HG02973 (cell line): ENCODE measurements at regions not wholly inside any gene's neighbourhood (a gene's known extent, or its start where the extent isn't known, plus 50 kb on each side); places are given as distances from the start of the nearest gene placed in this dataset.
"Not testable (repeated sequence)": the region's sequence is repeated elsewhere in the genome, so short reads cannot be mapped to it uniquely, and the experiment has no call there.

Experiments used
- ATAC-seq: cut with Tn5 transposase; IDR thresholded peaks from one replicate; pipeline ENCODE4 v1.9.1; 2021; ENCODE audit warnings: moderate library complexity; ENCODE audit not compliant: unreplicated experiment

DNA sequence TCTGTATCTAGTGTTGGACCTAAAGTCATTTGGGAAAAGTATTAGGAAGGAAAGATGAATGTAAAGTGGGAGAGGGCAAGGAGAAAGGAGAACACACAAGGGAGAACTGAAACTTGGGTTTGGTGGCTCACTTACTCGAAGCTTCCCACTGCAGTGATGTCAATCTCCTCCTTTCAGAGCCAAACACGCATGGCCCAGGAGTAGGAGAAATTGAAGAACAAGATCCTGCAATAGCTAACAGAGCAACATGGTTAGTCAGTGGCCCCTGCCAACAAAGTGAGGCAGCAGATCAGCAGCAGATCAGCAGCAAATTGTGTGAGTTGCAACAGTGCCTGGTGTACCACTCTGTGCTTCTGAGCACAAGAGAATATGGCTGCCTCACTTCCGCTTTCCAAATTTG lies 366.4 kb downstream of the PSAT1 start:
- ATAC-seq, result no peak

DNA sequence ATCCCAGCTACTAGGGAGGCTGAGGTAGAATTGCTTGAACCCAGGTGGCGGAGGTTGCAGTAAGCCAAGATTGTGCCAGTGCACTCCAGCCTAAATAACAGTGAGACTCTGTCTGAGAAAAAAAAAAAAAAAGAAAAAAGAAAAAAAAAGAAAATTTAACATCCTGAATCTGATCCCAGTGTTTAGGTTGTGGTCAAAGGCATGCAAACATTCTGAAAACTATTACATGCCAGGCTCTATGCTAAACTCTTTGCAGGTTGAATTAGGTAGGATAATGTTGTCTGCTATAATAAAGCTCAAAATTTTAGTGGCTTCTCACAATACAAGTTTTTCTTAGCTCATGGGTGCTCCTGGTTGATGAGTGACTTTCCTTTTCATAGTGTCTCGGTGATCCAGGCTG lies 367.4 kb downstream of the PSAT1 start:
- ATAC-seq, result no peak

DNA sequence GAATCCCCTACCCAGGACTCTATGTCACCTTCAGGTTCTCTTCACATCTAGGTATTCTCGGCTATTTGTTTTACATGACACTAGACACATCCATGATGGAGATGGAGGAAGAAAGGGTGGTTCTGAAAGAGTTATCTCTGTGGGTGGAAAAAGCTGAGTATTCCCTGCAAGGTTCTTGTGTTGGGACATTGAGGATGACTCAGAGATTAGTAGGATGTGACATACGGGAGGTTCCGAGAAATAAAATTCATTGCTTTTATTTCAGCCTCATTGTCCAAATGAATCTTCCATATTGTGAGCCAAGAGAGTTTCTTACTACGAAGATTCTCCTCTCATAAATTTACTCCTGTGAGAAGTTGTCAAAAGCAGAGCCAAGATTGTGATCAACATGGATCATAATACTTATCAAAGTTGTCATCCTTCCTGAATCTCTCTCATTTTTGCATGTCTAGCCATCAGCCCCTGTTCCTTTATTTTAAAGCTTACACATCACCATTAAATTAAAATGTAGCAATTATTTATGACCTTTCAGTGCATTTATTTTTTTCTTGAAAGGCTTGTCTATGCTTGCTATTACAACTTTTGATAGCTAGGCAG lies 370.0 kb downstream of the PSAT1 start:
- no peak for ATAC-seq

GRCh38 chr9:78668148-78668832 lies 371.4 kb downstream of the PSAT1 start:
- ATAC-seq, result no peak

- ATAC-seq, result no peak
These were observed 372.7 kb downstream of the PSAT1 start for GRCh38 chr9:78669591-78669990.

DNA sequence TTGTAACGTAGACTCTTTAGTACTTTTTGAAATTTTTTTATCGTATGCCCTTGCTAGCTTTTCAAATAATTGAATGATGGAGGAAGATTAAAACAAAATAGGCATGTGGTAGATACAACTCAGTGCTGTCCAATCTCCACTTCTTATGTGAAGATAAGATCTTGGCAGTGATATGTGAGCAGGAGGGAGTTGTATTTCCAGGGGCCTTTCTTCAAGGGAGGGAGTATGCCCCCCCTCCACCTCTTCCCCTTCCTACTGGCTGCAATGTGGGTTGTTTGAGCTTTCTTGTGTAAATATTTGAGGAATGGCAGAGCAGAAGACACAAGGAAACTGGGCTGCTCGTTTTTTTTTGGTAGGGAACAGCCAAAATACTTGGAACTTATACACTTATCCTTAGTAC lies 374.9 kb downstream of the PSAT1 start:
- no peak for ATAC-seq

- ATAC-seq, result no peak
These were observed 377.9 kb downstream of the PSAT1 start for GRCh38 chr9:78674874-78675273.

DNA sequence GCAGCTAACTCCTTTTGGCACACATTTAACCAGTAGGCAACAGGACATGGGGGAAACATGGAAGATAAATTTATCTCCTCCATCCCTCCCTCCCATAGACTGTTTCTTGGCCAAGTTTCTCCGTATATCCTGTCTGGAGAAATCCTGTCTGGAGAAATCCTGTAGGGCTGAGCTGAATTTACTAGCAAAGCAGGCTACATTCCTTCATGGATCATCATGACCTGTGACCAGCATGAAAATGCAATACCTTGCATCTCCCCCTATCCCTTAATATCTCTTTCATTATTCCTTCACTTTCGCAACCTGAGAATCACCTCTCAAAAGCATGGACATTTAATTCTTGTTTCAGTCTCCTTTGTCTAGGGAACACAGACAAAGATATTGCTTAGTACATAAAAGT lies 379.1 kb downstream of the PSAT1 start:
- ATAC-seq, result no peak

DNA sequence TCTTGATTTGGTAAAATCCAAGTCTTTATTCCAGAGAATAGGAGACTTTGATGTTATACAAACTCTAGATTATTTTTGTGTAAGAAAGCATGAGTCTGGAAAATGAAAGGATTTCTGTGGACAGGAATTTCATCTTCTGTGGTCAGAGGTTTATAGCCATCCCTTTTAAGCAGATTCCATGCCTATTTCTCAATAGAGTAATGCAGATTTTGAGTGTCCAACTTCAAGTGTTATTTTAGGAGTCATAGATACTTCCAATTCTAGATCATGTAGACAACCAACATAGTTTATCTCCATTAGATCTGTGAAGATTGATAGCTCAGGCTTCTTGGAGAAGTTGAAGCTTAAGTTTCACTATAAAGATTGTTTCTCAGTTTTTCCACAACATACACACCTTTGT lies 379.7 kb downstream of the PSAT1 start:
- ATAC-seq, result no peak

DNA sequence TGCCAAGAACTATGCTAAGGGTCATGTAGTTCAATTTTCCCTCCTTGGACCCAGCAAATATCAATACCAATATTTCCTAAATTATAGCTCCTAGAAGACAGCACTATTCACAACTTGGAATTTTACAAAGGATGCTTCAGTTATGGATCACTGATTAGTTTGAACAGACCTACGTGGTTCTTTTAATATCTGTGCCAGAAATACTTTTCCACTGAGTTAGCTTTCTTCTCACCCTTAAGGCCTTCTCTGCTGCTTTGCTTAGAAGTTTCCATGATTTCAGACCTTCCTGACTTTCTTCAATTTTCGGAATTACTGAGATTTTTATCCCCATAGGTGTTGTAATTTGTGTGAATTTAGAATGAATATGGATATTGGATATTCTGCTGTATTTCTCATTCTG lies 380.4 kb downstream of the PSAT1 start:
- ATAC-seq, result no peak

DNA sequence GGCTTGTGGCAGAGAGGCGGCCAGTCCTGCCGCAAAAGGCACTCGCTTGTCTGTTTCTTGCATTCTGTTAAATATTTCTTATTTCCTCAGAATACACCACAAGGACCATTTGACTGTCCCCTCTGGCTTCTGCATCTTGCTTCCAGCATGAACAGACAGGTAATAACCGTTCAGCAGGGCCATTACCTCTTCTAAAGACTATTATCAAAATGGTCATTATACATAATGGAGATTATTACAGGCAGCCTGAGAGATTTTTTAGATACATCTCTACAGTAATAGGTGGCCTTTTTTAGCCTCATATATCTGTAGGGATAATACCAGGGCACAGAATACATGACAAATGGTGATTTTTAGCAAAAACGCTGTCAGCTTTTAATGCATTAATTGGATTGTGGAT lies 382.0 kb downstream of the PSAT1 start:
- no peak for ATAC-seq

GRCh38 chr9:78680196-78680595 lies 383.3 kb downstream of the PSAT1 start:
- ATAC-seq, result no peak

- no peak for ATAC-seq
These were observed 385.3 kb downstream of the PSAT1 start for GRCh38 chr9:78682216-78682615.

- ATAC-seq, result no peak
These were observed 388.5 kb downstream of the PSAT1 start for GRCh38 chr9:78685471-78685870.

- no peak for ATAC-seq
These were observed 391.9 kb downstream of the PSAT1 start for GRCh38 chr9:78688796-78689195.

DNA sequence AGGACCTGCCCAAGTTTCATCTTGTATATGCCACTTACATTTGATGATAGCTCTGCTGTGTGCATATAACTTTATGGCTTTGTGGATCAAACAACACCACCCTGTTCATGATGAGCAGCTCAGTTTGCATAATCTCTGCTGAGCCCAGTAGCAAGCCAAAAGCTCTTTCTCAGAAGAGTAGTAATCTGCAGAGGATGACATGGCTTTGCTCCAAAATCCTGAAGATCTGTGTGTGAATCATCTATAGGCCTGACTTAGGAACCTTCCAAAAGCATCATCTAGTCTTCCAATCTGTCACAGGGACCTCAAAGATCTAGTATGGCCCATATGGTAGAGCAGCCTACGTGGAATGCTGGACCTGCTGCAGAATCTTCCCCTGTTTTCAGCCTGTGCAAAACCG lies 394.6 kb downstream of the PSAT1 start:
- ATAC-seq, result no peak

DNA sequence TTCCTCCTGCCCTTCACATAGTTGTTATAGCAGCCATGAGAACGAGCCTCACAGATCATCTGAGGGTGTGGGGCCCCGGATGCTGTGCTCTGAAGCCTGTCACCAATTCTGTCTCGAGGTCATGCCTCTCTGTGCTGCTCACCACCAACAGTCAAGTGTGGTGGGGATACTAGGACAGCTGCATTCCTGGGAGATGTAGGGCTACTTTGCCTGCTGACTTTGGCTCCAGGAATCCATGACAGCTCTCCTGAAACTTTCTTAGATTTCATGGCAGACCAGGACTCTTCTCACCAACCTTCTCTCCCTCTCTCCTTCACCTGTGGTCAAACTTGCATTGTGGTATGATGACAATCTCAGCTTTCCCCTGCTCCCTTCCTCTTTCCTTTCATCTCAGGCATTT lies 395.9 kb downstream of the PSAT1 start:
- no peak for ATAC-seq

- ATAC-seq, result no peak
These were observed 398.0 kb downstream of the PSAT1 start for GRCh38 chr9:78694974-78695373.

GRCh38 chr9:78695519-78695918 lies 398.6 kb downstream of the PSAT1 start:
- no peak for ATAC-seq

- no peak for ATAC-seq
These were observed 400.7 kb downstream of the PSAT1 start for GRCh38 chr9:78697618-78698017.

DNA sequence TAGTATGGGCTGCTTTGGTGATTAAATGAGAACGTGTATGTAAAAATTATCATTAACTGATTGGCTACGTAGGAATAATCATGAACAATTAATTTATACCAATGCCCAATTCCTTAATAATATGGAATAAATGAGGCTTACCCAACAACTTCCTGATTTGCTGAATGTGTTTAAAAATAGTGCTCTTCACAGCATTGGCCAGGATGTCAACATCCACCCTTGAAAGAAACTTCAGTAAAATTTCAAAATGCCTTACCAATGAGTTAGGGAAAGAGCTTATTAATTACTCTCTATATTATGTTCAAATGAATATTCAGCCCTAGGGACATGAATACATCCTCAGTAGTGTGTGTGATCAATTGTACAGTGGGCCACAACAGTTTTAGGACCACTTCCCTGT lies 401.4 kb downstream of the PSAT1 start:
- ATAC-seq, result no peak

- ATAC-seq, result not testable (repeated sequence)
These were observed 402.3 kb downstream of the PSAT1 start for GRCh38 chr9:78699217-78699616.

GRCh38 chr9:78704153-78704552 lies 407.2 kb downstream of the PSAT1 start:
- ATAC-seq, result not testable (repeated sequence)
